ENCODE measurements at regions not wholly inside any gene's neighbourhood (a gene's known extent, or its start where the extent isn't known, plus 50 kb on each side); places are given as distances from the start of the nearest gene placed in this dataset.
"Not testable (repeated sequence)": the region's sequence is repeated elsewhere in the genome, so short reads cannot be mapped to it uniquely, and the experiment has no call there.

- FAIRE-seq = no peak
Measured at GRCh38 chr13:76245920-76246319, 609.8 kb downstream of the LMO7 start.

- no peak for FAIRE-seq
Measured at GRCh38 chr13:76245211-76245610, 609.1 kb downstream of the LMO7 start.

- FAIRE-seq = not testable (repeated sequence)
Measured at GRCh38 chr13:76243120-76243519, 607.0 kb downstream of the LMO7 start.

GRCh38 chr13:76239031-76239680 lies 603.0 kb downstream of the LMO7 start:
- FAIRE-seq = no peak

- no peak for FAIRE-seq
Measured at GRCh38 chr13:76231522-76232167, 595.5 kb downstream of the LMO7 start.

- no peak for FAIRE-seq
Measured at GRCh38 chr13:76229281-76229680, 593.2 kb downstream of the LMO7 start.

GRCh38 chr13:76226941-76227340 lies 590.8 kb downstream of the LMO7 start:
- FAIRE-seq = no peak

- FAIRE-seq = no peak
Measured at GRCh38 chr13:76225815-76226489, 589.8 kb downstream of the LMO7 start.

- FAIRE-seq = no peak
Measured at GRCh38 chr13:76223999-76224398, 587.9 kb downstream of the LMO7 start.

GRCh38 chr13:76223565-76223964 lies 587.4 kb downstream of the LMO7 start:
- FAIRE-seq = no peak

- no peak for FAIRE-seq
Measured at GRCh38 chr13:76222511-76222910, 586.4 kb downstream of the LMO7 start.

- no peak for FAIRE-seq
Measured at GRCh38 chr13:76216729-76217128, 580.6 kb downstream of the LMO7 start.

GRCh38 chr13:76214001-76214400 lies 577.9 kb downstream of the LMO7 start:
- no peak for FAIRE-seq

- FAIRE-seq = no peak
Measured at GRCh38 chr13:76213423-76213904, 577.3 kb downstream of the LMO7 start.

- FAIRE-seq = no peak
Measured at GRCh38 chr13:76210262-76210661, 574.1 kb downstream of the LMO7 start.

- FAIRE-seq = no peak
Measured at GRCh38 chr13:76198568-76199163, 562.5 kb downstream of the LMO7 start.

- no peak for FAIRE-seq
Measured at GRCh38 chr13:76189882-76190519, 553.9 kb downstream of the LMO7 start.

- no peak for FAIRE-seq
Measured at GRCh38 chr13:76175961-76176725, 540.0 kb downstream of the LMO7 start.

- FAIRE-seq = no peak
Measured at GRCh38 chr13:76168661-76169060, 532.5 kb downstream of the LMO7 start.

GRCh38 chr13:76164290-76164689 lies 528.2 kb downstream of the LMO7 start:
- FAIRE-seq = no peak

- no peak for FAIRE-seq
Measured at GRCh38 chr13:76163761-76164160, 527.6 kb downstream of the LMO7 start.

Measured in A204.1 (cell line).